Lower leg skin (tissue), 3 donors: ENCODE measurements at regions not wholly inside any gene's neighbourhood (a gene's known extent, or its start where the extent isn't known, plus 50 kb on each side); places are given as distances from the start of the nearest gene placed in this dataset.

Source experiments
- POLR2A ChIP-seq, 2 donors: fragments of 450-650 bp; IDR thresholded peaks; one replicate each; pipeline ENCODE4 v1.6.1; 2016 to 2017; ENCODE audit warnings: antibody characterized with exemption in 2 of 2, mild to moderate bottlenecking in 1 of 2, moderate library complexity in 1 of 2
- TF ChIP-seq, protein P1 (sequence below), 3 donors: fragments of 450-650 bp; IDR thresholded peaks; one replicate each; pipeline ENCODE4 v1.5.1; 2016; ENCODE audit warnings: antibody characterized with exemption in 3 of 3, mild to moderate bottlenecking in 3 of 3, moderate library complexity in 2 of 3

DNA sequence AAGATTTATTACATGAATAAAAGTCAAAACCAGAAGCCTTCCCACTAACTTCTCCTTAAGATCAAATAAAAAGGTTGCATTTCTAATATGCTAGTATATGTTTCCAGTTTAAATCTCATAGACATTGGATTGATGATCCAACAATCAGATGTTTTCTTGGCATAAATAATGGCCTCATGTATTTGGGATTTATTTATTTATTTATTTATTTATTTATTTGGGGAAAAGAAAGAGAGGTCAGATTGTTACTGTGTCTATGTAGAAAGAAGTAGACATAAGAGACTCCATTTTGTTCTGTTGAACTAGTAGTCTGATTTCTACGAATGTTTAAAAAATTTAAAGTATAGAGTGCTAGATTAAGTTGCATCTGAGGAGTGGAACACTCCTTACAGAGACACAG lies 422.4 kb downstream of the ADGRL2 start:
- TF ChIP-seq, protein P1, sequence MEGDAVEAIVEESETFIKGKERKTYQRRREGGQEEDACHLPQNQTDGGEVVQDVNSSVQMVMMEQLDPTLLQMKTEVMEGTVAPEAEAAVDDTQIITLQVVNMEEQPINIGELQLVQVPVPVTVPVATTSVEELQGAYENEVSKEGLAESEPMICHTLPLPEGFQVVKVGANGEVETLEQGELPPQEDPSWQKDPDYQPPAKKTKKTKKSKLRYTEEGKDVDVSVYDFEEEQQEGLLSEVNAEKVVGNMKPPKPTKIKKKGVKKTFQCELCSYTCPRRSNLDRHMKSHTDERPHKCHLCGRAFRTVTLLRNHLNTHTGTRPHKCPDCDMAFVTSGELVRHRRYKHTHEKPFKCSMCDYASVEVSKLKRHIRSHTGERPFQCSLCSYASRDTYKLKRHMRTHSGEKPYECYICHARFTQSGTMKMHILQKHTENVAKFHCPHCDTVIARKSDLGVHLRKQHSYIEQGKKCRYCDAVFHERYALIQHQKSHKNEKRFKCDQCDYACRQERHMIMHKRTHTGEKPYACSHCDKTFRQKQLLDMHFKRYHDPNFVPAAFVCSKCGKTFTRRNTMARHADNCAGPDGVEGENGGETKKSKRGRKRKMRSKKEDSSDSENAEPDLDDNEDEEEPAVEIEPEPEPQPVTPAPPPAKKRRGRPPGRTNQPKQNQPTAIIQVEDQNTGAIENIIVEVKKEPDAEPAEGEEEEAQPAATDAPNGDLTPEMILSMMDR (IDR thresholded peaks at IDR 0.05): no peak
- no peak for TF ChIP-seq POLR2A (IDR thresholded peaks at IDR 0.05)
